ENCODE measurements at regions not wholly inside any gene's neighbourhood (a gene's known extent, or its start where the extent isn't known, plus 50 kb on each side); places are given as distances from the start of the nearest gene placed in this dataset.

DNA sequence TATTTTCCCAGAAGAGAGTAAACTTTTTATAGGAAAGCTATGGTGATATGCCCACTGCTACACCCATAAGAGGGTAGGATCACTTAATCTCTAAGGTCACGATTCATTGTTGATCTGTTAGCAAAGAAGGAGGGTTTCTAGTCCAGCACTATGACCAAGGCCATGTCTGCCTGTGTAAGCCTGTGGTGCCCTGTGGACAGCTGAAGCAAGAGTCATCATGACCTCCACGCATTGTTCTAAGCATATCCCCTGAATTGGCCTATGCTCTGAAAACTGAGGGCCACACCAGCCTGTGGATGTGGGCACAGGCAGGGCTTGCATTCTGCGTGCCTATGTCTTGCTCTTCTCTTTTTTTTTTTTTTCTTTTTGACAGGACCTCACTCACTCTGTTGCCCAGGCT lies 89.8 kb upstream of the SMIM21 start:
- TF ChIP-seq, protein P1, sequence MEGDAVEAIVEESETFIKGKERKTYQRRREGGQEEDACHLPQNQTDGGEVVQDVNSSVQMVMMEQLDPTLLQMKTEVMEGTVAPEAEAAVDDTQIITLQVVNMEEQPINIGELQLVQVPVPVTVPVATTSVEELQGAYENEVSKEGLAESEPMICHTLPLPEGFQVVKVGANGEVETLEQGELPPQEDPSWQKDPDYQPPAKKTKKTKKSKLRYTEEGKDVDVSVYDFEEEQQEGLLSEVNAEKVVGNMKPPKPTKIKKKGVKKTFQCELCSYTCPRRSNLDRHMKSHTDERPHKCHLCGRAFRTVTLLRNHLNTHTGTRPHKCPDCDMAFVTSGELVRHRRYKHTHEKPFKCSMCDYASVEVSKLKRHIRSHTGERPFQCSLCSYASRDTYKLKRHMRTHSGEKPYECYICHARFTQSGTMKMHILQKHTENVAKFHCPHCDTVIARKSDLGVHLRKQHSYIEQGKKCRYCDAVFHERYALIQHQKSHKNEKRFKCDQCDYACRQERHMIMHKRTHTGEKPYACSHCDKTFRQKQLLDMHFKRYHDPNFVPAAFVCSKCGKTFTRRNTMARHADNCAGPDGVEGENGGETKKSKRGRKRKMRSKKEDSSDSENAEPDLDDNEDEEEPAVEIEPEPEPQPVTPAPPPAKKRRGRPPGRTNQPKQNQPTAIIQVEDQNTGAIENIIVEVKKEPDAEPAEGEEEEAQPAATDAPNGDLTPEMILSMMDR (IDR thresholded peaks at IDR 0.05), result no peak
- TF ChIP-seq EP300 (IDR thresholded peaks at IDR 0.05), result no peak
